DOHH2 (cell line): ENCODE measurements at regions not wholly inside any gene's neighbourhood (a gene's known extent, or its start where the extent isn't known, plus 50 kb on each side); places are given as distances from the start of the nearest gene placed in this dataset.

Experiments
- EZH2phosphoT487 ChIP-seq: fragments of 200-600 bp; sonication (generic); IDR thresholded peaks from 2 replicates; pipeline ENCODE4 v1.6.1; 2017; ENCODE audit warnings: borderline replicate concordance, mild to moderate bottlenecking, antibody characterized with exemption, low read length, moderate library complexity, mixed read lengths
- TF ChIP-seq, protein P1 (sequence below): fragments of 200-600 bp; sonication (generic); IDR thresholded peaks from one replicate; pipeline ENCODE4 v1.5.1; 2014; ENCODE audit warnings: antibody characterized with exemption, mild to moderate bottlenecking, low read depth, low read length; ENCODE audit not compliant: poor library complexity, severe bottlenecking

DNA sequence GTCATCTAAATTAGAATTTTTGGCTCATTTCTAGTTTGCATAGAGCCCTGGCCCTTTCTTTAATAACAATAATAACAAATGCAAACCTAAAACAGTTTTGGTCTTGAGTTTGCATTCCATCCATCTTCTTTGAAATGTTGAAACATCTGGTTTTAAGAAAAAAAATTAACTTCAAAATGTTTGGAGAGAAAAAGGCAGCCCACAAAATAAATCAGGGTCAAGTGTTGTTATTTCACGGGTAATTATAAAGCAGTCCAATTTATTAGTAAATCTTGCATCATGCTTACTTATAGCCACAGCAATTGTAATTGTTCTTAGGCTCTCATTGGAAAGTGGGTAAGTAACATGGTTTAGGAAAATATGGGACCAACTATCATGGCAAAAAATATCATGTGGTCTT lies 247.0 kb upstream of the MEF2C start:
- TF ChIP-seq, protein P1, sequence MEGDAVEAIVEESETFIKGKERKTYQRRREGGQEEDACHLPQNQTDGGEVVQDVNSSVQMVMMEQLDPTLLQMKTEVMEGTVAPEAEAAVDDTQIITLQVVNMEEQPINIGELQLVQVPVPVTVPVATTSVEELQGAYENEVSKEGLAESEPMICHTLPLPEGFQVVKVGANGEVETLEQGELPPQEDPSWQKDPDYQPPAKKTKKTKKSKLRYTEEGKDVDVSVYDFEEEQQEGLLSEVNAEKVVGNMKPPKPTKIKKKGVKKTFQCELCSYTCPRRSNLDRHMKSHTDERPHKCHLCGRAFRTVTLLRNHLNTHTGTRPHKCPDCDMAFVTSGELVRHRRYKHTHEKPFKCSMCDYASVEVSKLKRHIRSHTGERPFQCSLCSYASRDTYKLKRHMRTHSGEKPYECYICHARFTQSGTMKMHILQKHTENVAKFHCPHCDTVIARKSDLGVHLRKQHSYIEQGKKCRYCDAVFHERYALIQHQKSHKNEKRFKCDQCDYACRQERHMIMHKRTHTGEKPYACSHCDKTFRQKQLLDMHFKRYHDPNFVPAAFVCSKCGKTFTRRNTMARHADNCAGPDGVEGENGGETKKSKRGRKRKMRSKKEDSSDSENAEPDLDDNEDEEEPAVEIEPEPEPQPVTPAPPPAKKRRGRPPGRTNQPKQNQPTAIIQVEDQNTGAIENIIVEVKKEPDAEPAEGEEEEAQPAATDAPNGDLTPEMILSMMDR, result no peak
- TF ChIP-seq EZH2phosphoT487, result no peak
